ENCODE measurements at regions not wholly inside any gene's neighbourhood (a gene's known extent, or its start where the extent isn't known, plus 50 kb on each side); places are given as distances from the start of the nearest gene placed in this dataset.

DNA sequence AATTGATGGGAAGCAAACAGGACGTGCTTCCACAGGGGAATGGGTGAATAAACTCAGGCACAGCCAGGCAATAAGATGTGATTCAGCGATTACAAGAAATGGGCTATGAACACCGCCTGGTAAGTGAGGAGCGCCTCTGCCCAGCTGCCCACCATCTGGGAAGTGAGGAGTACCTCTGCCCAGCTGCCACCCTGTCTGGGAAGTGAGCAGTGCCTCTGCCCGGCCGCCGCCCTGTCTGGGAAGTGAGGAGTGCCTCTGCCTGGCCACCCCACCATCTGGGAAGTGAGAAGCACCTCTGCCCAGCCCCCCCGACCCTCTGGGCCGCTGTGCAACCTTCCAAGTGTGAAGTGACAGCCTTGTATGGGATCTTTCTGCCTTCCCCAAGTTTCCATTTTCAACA is 73.2 kb upstream of the PRR5 start:
- TF ChIP-seq ZFP30 (CRISPR knock-in tag; IDR thresholded peaks at IDR 0.05) (no peak), ISL1 (CRISPR knock-in tag; IDR thresholded peaks at IDR 0.05) (no peak), PATZ1 (CRISPR knock-in tag; IDR thresholded peaks at IDR 0.05; ENCODE audit: borderline replicate concordance) (no peak), PPARA (CRISPR knock-in tag; IDR thresholded peaks at IDR 0.05; ENCODE audit: borderline replicate concordance) (no peak)
